Dermis microvascular lymphatic vessel endothelial cell (primary cell): ENCODE measurements at regions not wholly inside any gene's neighbourhood (a gene's known extent, or its start where the extent isn't known, plus 50 kb on each side); places are given as distances from the start of the nearest gene placed in this dataset.

ENCODE experiments used
- DNase-seq, 2 donors: peaks; one replicate each; pipeline versions ENCODE4 v3.0.0 to v3.0.0-alpha.2; 2010; ENCODE audit warnings: low read depth in 2 of 2

DNA sequence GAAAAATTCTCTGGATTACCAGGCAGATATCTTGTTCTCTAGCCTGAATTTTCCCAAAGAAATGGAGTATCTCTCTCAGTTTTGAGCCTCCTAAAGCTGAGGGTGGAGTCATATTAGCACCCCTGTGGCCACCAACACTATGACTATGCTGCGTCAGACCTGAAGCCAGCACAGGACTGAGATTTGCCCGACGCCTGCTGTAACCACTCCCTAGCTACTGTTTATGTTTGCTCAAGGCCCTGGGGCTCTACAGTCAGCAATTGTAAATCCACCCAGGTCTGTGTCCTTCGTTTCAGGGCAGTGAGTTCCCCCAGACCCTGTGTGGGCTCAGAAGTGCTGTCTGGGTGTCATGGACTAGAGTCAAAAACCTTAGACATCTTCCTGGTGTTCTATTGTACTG lies 61.4 kb downstream of the ZXDA start:
- DNase-seq = no peak

DNA sequence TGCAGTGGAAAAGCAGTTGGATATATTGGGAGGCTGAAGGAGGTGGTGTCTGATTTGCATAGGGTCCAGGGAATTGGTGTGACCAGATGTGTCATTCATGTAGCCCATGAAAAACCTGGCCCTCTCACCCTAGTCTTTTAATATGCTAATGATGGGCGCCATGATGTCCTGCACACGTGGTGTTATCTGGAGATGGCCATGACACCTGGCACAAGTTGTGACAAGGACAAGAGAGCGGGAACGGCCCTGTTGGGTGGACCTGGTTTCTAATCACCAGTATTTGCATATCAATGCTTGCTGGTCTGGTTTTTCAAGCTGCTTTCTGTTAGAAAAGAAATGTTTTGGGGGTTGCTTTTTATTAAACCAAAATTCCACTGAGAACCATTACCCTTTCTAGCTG lies 87.4 kb downstream of the ZXDA start:
- no peak for DNase-seq

DNA sequence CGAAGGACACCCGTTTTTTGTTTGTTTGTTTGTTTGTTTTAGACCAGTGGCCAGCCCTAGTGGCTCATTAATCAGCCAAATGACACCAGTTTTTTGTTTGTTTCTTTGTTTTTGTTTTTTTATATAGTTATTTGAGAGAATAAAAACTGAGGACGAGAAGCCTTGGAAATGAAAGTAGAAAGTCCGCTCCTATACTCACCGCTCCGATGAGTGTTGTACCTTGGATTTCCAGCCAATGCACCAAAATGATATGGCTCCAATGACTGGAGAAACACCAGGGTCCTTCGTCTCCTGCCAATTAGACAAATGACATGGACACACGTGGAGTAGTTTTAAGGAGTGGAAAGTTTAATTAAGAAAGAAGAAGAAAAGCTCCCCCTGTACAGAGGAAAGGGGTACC lies 87.9 kb downstream of the ZXDA start:
- DNase-seq = no peak

- peak; percentile 73 to 74 for DNase-seq
Observed at GRCh38 chrX:57821703-57822387, 88.4 kb downstream of the ZXDA start.

DNA sequence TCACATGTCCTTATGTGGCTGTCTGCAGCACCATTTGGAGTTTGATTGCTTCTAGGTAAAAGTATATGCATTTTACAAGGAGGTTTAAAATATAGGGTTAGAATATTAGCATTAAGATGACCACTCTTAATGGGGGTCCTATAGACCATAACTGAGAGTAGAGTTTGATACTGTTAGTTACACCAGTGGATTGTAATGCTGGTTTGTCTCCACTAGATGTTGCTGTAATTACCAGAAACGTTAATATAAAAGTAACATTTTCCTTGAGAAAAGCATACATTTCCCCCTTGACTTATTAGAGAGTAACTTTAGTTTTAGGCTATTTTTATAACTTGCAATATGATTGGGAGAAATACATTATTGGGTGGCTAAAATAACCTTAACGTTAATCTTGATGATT lies 93.0 kb downstream of the ZXDA start:
- peak in 1 of 2 donors; percentile 4 for DNase-seq

DNA sequence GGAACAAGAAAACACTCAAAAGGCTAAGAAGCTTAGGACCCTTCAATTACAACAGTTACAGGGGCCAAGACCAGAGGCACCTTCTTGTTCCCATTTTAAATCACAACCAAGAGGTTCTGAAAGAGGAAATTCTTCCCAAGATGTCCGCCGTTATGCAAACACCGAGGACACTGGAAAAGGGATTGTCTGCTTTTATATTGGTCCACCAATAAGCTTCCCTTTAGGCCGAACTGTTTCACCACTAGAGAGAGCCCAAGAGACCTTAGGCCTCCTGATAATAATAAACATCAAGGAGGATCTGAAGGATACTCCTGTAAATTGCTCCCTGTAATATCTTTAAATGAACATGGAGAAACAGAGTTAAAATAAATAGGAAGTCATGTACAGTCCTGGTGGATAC lies 92.6 kb upstream of the NLRP2B start:
- peak in 1 of 2 donors; percentile 2 for DNase-seq

- DNase-seq = no peak
Observed at GRCh38 chrX:57771689-57772088, 91.6 kb upstream of the NLRP2B start.

- no peak for DNase-seq
Observed at GRCh38 chrX:57752866-57753265, 72.8 kb upstream of the NLRP2B start.

DNA sequence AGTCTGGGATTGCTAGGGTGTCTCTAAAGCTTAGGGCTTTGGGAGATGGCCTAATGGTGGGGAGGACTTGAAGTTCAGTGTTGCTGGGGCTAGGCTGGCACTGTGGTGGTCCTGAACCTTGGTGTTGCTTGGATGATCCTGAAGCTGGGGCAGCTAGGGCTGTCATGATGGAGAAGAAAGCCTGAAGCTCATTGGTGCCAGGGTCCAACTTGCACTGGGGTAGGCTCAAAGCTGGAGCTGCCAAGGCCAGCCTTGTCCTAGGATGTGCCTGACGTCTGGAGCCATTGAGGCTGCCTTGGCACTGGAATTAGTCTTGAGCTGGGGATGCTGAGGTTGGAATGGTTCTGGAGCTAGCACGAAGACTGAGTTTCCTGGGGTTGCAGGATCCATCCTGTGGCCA lies 61.0 kb upstream of the NLRP2B start:
- DNase-seq = no peak

GRCh38 chrX:57737881-57738280 lies 57.8 kb upstream of the NLRP2B start:
- DNase-seq = no peak
